B cell (primary cell): ENCODE measurements at regions not wholly inside any gene's neighbourhood (a gene's known extent, or its start where the extent isn't known, plus 50 kb on each side); places are given as distances from the start of the nearest gene placed in this dataset.

Experiments
- ATAC-seq: fragments of 200-7000 bp; cut with Tn5 transposase; one replicate; pipeline ENCODE4 v1.10.0; 2021; ENCODE audit warnings: low read depth, mild to moderate bottlenecking, moderate number of reproducible peaks, moderate library complexity
- CTCF ChIA-PET: fragments of 350-600 bp; sonication (Branson Sonifier 250); formaldehyde crosslinking; loops from one replicate; lab custom pipeline; 2021; ENCODE audit warnings: antibody characterized with exemption, inconsistent platforms; lab: Charles Lee
- POLR2A ChIA-PET: fragments of 350-600 bp; sonication (Branson Sonifier 250); formaldehyde crosslinking; loops from one replicate; lab custom pipeline; 2021; ENCODE audit warnings: antibody characterized with exemption; lab: Charles Lee
- DNase-seq: peaks from one replicate; pipeline ENCODE4 v3.0.0; 2013
- H2AFZ ChIP-seq: 2 replicates; pipeline ENCODE4 v1.6.1; 2012; ENCODE audit warnings: mild to moderate bottlenecking, low read depth, low read length; ENCODE audit not compliant: insufficient read depth, poor library complexity, severe bottlenecking
- H3K27ac ChIP-seq, 2 donors: 1 replicate in 1 of 2; 2 replicates in 1 of 2; pipeline ENCODE4 v1.5.1; 2012 to 2013; ENCODE audit warnings: low read length in 2 of 2, mild to moderate bottlenecking in 2 of 2, moderate library complexity in 1 of 2
- H3K27me3 ChIP-seq, 4 experiments: fragments of 200-600 bp in 1 of 4; sonication (generic) in 1 of 4; replicated peaks in 1 of 4; 1 replicate in 2 of 4; 2 replicates in 2 of 4; pipeline versions ENCODE4 v1.6.1 to v1.7.0; 2013 to 2016; ENCODE audit warnings: low read length in 3 of 4, mild to moderate bottlenecking in 2 of 4, mixed read lengths in 1 of 4, moderate library complexity in 1 of 4; ENCODE audit not compliant: insufficient read depth in 4 of 4, control insufficient read depth in 3 of 4; ENCODE audit errors: control extremely low read depth in 1 of 4
- H3K36me3 ChIP-seq, 2 experiments: replicated peaks in 1 of 2; 1 replicate in 1 of 2; 2 replicates in 1 of 2; pipeline versions ENCODE4 v1.6.1 to v1.7.1; 2013; ENCODE audit warnings: low read length in 1 of 2; ENCODE audit not compliant: insufficient read depth in 2 of 2, control insufficient read depth in 1 of 2; ENCODE audit errors: control extremely low read depth in 1 of 2, extremely low read depth in 1 of 2
- H3K4me1 ChIP-seq, 2 donors: fragments of 200-600 bp in 1 of 2; sonication (generic) in 1 of 2; 1 replicate in 1 of 2; 2 replicates in 1 of 2; pipeline versions ENCODE4 v1.5.1 to v1.6.1; 2013 to 2017; ENCODE audit warnings: low read length in 2 of 2; ENCODE audit not compliant: control insufficient read depth in 2 of 2, insufficient read depth in 2 of 2
- H3K4me2 ChIP-seq: replicated peaks from 2 replicates; pipeline ENCODE3; 2012; ENCODE audit warnings: mild to moderate bottlenecking, low read depth, low read length; ENCODE audit not compliant: poor library complexity, severe bottlenecking
- H3K4me3 ChIP-seq, 5 experiments: fragments of 200-600 bp in 1 of 5; sonication (generic) in 1 of 5; 1 replicate in 3 of 5; 2 replicates in 2 of 5; pipeline versions ENCODE4 v1.5.1 to v1.7.0; 2011 to 2016; ENCODE audit warnings: low read length in 4 of 5, mild to moderate bottlenecking in 4 of 5, low read depth in 2 of 5, control low read depth in 1 of 5, moderate library complexity in 1 of 5; ENCODE audit not compliant: insufficient read depth in 1 of 5; ENCODE audit errors: control extremely low read depth in 1 of 5, extremely low read depth in 1 of 5
- H3K79me2 ChIP-seq: fragments of 200-600 bp; sonication (generic); one replicate; pipeline ENCODE4 v1.6.0; 2016; ENCODE audit warnings: low read length; ENCODE audit not compliant: control insufficient read depth, insufficient read depth
- H3K9ac ChIP-seq: fragments of 200-600 bp; sonication (generic); 2 replicates; pipeline ENCODE4 v1.6.1; 2017; ENCODE audit warnings: mild to moderate bottlenecking, low read length, moderate library complexity
- H3K9me3 ChIP-seq, 3 donors: one replicate each; pipeline versions ENCODE4 v1.6.1 to v1.7.1; 2013; ENCODE audit warnings: low read length in 2 of 3; ENCODE audit not compliant: control insufficient read depth in 2 of 3, insufficient read depth in 1 of 3; ENCODE audit errors: control extremely low read depth in 1 of 3
- H4K20me1 ChIP-seq: 2 replicates; pipeline ENCODE4 v1.6.0; 2012; ENCODE audit warnings: mild to moderate bottlenecking, low read length; ENCODE audit not compliant: insufficient read depth, control insufficient read depth, poor library complexity, severe bottlenecking
- H3K27ac Mint-ChIP-seq: one replicate; pipeline ENCODE4 v1.8.0; 2021; ENCODE audit warnings: mixed read lengths
- H3K27me3 Mint-ChIP-seq: one replicate; pipeline ENCODE4 v1.8.0; 2021; ENCODE audit warnings: mixed read lengths
- H3K4me1 Mint-ChIP-seq: one replicate; pipeline ENCODE4 v1.8.0; 2021; ENCODE audit warnings: mixed read lengths
- H3K4me3 Mint-ChIP-seq: one replicate; pipeline ENCODE4 v1.8.0; 2021; ENCODE audit warnings: mixed read lengths
- H3K9me3 Mint-ChIP-seq: one replicate; pipeline ENCODE4 v1.8.0; 2022; ENCODE audit warnings: mixed read lengths; ENCODE audit not compliant: insufficient read depth
- EZH2 ChIP-seq: IDR thresholded peaks from 2 replicates; pipeline ENCODE4 v1.6.1; 2012; ENCODE audit warnings: borderline replicate concordance, low read depth, mild to moderate bottlenecking, moderate library complexity, low read length; ENCODE audit not compliant: insufficient read depth, poor library complexity, severe bottlenecking
- WGBS: methylation state at CpG from one replicate; pipeline ENCODE4 v1.1.5; 2013; ENCODE audit warnings: missing lambda C conversion rate; ENCODE audit not compliant: insufficient coverage; 5-methylcytosine and 5-hydroxymethylcytosine counted together
- intact Hi-C: fragments of 100-400 bp; cut with micrococcal nuclease; formaldehyde crosslinking; loops from one replicate; pipeline ENCODE4 v1.10.0; 2022
- TF ChIP-seq, protein P1 (sequence below): fragments of 200-600 bp; IDR thresholded peaks from one replicate; pipeline ENCODE4 v1.8.0; 2022; ENCODE audit warnings: antibody characterized with exemption, mild to moderate bottlenecking

- TF ChIP-seq EZH2, result no peak
- TF ChIP-seq, protein P1, sequence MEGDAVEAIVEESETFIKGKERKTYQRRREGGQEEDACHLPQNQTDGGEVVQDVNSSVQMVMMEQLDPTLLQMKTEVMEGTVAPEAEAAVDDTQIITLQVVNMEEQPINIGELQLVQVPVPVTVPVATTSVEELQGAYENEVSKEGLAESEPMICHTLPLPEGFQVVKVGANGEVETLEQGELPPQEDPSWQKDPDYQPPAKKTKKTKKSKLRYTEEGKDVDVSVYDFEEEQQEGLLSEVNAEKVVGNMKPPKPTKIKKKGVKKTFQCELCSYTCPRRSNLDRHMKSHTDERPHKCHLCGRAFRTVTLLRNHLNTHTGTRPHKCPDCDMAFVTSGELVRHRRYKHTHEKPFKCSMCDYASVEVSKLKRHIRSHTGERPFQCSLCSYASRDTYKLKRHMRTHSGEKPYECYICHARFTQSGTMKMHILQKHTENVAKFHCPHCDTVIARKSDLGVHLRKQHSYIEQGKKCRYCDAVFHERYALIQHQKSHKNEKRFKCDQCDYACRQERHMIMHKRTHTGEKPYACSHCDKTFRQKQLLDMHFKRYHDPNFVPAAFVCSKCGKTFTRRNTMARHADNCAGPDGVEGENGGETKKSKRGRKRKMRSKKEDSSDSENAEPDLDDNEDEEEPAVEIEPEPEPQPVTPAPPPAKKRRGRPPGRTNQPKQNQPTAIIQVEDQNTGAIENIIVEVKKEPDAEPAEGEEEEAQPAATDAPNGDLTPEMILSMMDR, result no peak
- Histone ChIP-seq H3K4me3 (no peak overlapping the region), H3K27me3 (no peaks in the 10 kb centered on the region), H3K4me1 (no peaks in the 10 kb centered on the region), H3K27ac (no peak overlapping the region), H3K36me3 (no peaks in the 10 kb centered on the region), H3K79me2 (no peaks in the 10 kb centered on the region), H3K9me3 (peaks cover 0 to 3% (median 0%) of the 10 kb centered on the region in 3 donors), H3K9ac (no peak overlapping the region), H2AFZ (no peak overlapping the region), H4K20me1 (no peaks in the 10 kb centered on the region), H3K4me2 (no peak overlapping the region)
- H3K27ac Mint-ChIP-seq, result no peak overlapping the region
- H3K4me3 Mint-ChIP-seq, result no peak overlapping the region
- no peaks in the 10 kb centered on the region for H3K4me1 Mint-ChIP-seq
- no CpG with 5 or more reads among the region's 1 CpG for WGBS
- POLR2A ChIA-PET, result no interaction called here
- peaks cover 2% of the 10 kb centered on the region for H3K9me3 Mint-ChIP-seq
- H3K27me3 Mint-ChIP-seq, result no peaks in the 10 kb centered on the region
- ATAC-seq, result no peak
- no peak for DNase-seq
- intact Hi-C loops, result no loop called here
- CTCF ChIA-PET, result no interaction called here
These were observed 1020.0 kb upstream of the SLC10A2 start for GRCh38 chr13:104086210-104086609.

DNA sequence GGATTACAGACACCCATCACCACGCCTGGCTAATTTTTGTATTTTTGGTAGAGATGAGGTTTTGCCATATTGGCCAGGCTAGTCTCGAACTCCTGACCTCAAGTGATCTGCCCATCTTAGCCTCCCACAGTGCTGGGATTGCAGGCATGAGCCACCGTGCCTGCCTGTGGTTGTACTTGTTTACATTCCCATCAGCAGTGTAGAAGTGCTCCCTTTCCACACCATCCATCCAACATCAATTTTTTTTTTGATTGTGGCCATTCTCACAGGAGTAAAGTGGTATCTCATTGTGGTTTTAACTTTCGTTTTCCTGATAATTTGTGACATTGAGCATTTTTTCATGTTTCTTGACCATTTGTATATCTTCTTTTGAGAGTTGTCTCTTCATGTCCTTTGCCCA lies 1019.4 kb upstream of the SLC10A2 start:
- Mint-ChIP-seq H3K4me1 (no peaks in the 10 kb centered on the region), H3K27me3 (no peaks in the 10 kb centered on the region), H3K9me3 (peaks cover 2% of the 10 kb centered on the region), H3K27ac (no peak overlapping the region), H3K4me3 (no peak overlapping the region)
- ChIA-PET POLR2A (no interaction called here), CTCF (no interaction called here)
- Histone ChIP-seq H3K4me1 (no peaks in the 10 kb centered on the region), H3K9ac (no peak overlapping the region), H3K4me3 (no peak overlapping the region), H3K79me2 (no peaks in the 10 kb centered on the region), H3K27ac (no peak overlapping the region), H3K4me2 (no peak overlapping the region), H3K27me3 (no peaks in the 10 kb centered on the region), H3K36me3 (no peaks in the 10 kb centered on the region), H3K9me3 (peaks cover 0 to 3% (median 0%) of the 10 kb centered on the region in 3 donors), H4K20me1 (no peaks in the 10 kb centered on the region), H2AFZ (no peak overlapping the region)
- no peak for TF ChIP-seq EZH2
- TF ChIP-seq, protein P1, result no peak
- ATAC-seq (no peak), DNase-seq (no peak)
- intact Hi-C loops, result no loop called here
- WGBS, result no CpG with 5 or more reads among the region's 4 CpGs
